CD1c-positive myeloid dendritic cell (primary cell): ENCODE measurements at regions not wholly inside any gene's neighbourhood (a gene's known extent, or its start where the extent isn't known, plus 50 kb on each side); places are given as distances from the start of the nearest gene placed in this dataset.
"Not testable (repeated sequence)": the region's sequence is repeated elsewhere in the genome, so short reads cannot be mapped to it uniquely, and the experiment has no call there.

Experiments used
- DNase-seq: peaks from one replicate; pipeline ENCODE4 v3.0.0-alpha.2; 2016; ENCODE audit errors: extremely low spot score

- DNase-seq = no peak
Observed at GRCh38 chr6:153563001-153563400, 431.9 kb upstream of the RGS17 start.

- DNase-seq = no peak
Observed at GRCh38 chr6:153553627-153554026, 422.5 kb upstream of the RGS17 start.

- DNase-seq = no peak
Observed at GRCh38 chr6:153539602-153540001, 408.5 kb upstream of the RGS17 start.

- no peak for DNase-seq
Observed at GRCh38 chr6:153538491-153538890, 407.4 kb upstream of the RGS17 start.

- DNase-seq = no peak
Observed at GRCh38 chr6:153537422-153537821, 406.3 kb upstream of the RGS17 start.

- DNase-seq = no peak
Observed at GRCh38 chr6:153526479-153526878, 395.4 kb upstream of the RGS17 start.

- DNase-seq = no peak
Observed at GRCh38 chr6:153525998-153526397, 394.9 kb upstream of the RGS17 start.

- DNase-seq = no peak
Observed at GRCh38 chr6:153523390-153523789, 392.3 kb upstream of the RGS17 start.

- DNase-seq = peak; percentile 51
Observed at GRCh38 chr6:153511896-153512496, 380.9 kb upstream of the RGS17 start.

GRCh38 chr6:153503810-153504209, 372.7 kb upstream of the RGS17 start:
- no peak for DNase-seq

- DNase-seq = no peak
Observed at GRCh38 chr6:153493501-153493900, 362.4 kb upstream of the RGS17 start.

- no peak for DNase-seq
Observed at GRCh38 chr6:153489479-153489878, 358.4 kb upstream of the RGS17 start.

- no peak for DNase-seq
Observed at GRCh38 chr6:153488267-153488666, 357.2 kb upstream of the RGS17 start.

- no peak for DNase-seq
Observed at GRCh38 chr6:153485072-153485471, 354.0 kb upstream of the RGS17 start.

GRCh38 chr6:153484056-153484455, 353.0 kb upstream of the RGS17 start:
- no peak for DNase-seq

GRCh38 chr6:153476243-153476642, 345.2 kb upstream of the RGS17 start:
- DNase-seq = no peak

- DNase-seq = no peak
Observed at GRCh38 chr6:153465050-153465449, 334.0 kb upstream of the RGS17 start.

- DNase-seq = no peak
Observed at GRCh38 chr6:153449279-153449678, 318.2 kb upstream of the RGS17 start.

- DNase-seq = not testable (repeated sequence)
Observed at GRCh38 chr6:153442749-153443148, 311.7 kb upstream of the RGS17 start.

GRCh38 chr6:153442096-153442495, 311.0 kb upstream of the RGS17 start:
- DNase-seq = no peak

- no peak for DNase-seq
Observed at GRCh38 chr6:153437193-153437592, 306.1 kb upstream of the RGS17 start.

- no peak for DNase-seq
Observed at GRCh38 chr6:153436351-153436750, 305.3 kb upstream of the RGS17 start.

- DNase-seq = no peak
Observed at GRCh38 chr6:153435787-153436186, 304.7 kb upstream of the RGS17 start.

- no peak for DNase-seq
Observed at GRCh38 chr6:153425536-153425935, 294.5 kb upstream of the RGS17 start.
